AG09309 (cell line): ENCODE measurements at regions not wholly inside any gene's neighbourhood (a gene's known extent, or its start where the extent isn't known, plus 50 kb on each side); places are given as distances from the start of the nearest gene placed in this dataset.

Experiments used
- DNase-seq: peaks from one replicate; pipeline ENCODE4 v3.0.0-alpha.2; 2010; ENCODE audit warnings: low read depth
- H3K4me3 ChIP-seq: 2 replicates; pipeline ENCODE4 v1.5.1; 2011; ENCODE audit warnings: mild to moderate bottlenecking, low read depth, low read length, moderate library complexity; ENCODE audit not compliant: control insufficient read depth
- CTCF ChIP-seq: IDR thresholded peaks from 2 replicates; pipeline ENCODE4 v1.5.1; 2011; ENCODE audit warnings: mild to moderate bottlenecking, low read depth, low read length, inconsistent platforms; ENCODE audit not compliant: insufficient read depth, control insufficient read depth; ENCODE audit errors: missing control alignments

GRCh38 chr6:104477569-104477968 is 382.1 kb downstream of the HACE1 start:
- no peak overlapping the region for H3K4me3 ChIP-seq
- TF ChIP-seq CTCF, result no peak
- no peak for DNase-seq

- DNase-seq, result no peak
- H3K4me3 ChIP-seq, result no peak overlapping the region
These were observed 386.7 kb downstream of the HACE1 start for GRCh38 chr6:104473021-104473429.

GRCh38 chr6:104472021-104472901 is 387.5 kb downstream of the HACE1 start:
- H3K4me3 ChIP-seq, result no peak overlapping the region
- no peak for DNase-seq
- TF ChIP-seq CTCF, result no peak

More at GRCh38 chr6:104473021-104473429, 386.7 kb downstream of the HACE1 start:
- TF ChIP-seq CTCF, result no peak

GRCh38 chr6:104466306-104466705 is 393.4 kb downstream of the HACE1 start:
- no peak for DNase-seq
- H3K4me3 ChIP-seq, result no peak overlapping the region
- no peak for TF ChIP-seq CTCF

- H3K4me3 ChIP-seq, result no peak overlapping the region
- DNase-seq, result no peak
- TF ChIP-seq CTCF, result no peak
These were observed 396.7 kb downstream of the HACE1 start for GRCh38 chr6:104462811-104463599.

- TF ChIP-seq CTCF, result no peak
- no peak overlapping the region for H3K4me3 ChIP-seq
- no peak for DNase-seq
These were observed 398.8 kb downstream of the HACE1 start for GRCh38 chr6:104460738-104461483.
